Gastrocnemius medialis (tissue), 4 donors: ENCODE measurements at regions not wholly inside any gene's neighbourhood (a gene's known extent, or its start where the extent isn't known, plus 50 kb on each side); places are given as distances from the start of the nearest gene placed in this dataset.
"Not testable (repeated sequence)": the region's sequence is repeated elsewhere in the genome, so short reads cannot be mapped to it uniquely, and the experiment has no call there.

Source experiments
- ATAC-seq, 2 donors: fragments of 150-250 bp; one replicate each; pipeline ENCODE4 v1.9.1; 2016
- DNase-seq, 2 donors: peaks; one replicate each; pipeline ENCODE4 v3.0.0-alpha.2; 2019
- H3K27ac ChIP-seq, 4 donors: fragments of 200-600 bp; sonication (generic); 1 replicate in 1 of 4; 2 replicates in 3 of 4; pipeline ENCODE4 v1.5.1; 2016 to 2018; ENCODE audit warnings: mild to moderate bottlenecking in 2 of 4, moderate library complexity in 1 of 4
- H3K27me3 ChIP-seq, 3 donors: fragments of 200-600 bp; sonication (generic) in 2 of 3; 1 replicate in 1 of 3; 2 replicates in 2 of 3; pipeline versions ENCODE4 v1.5.1 to v1.6.0; 2016 to 2019; ENCODE audit warnings: mild to moderate bottlenecking in 1 of 3, moderate library complexity in 1 of 3
- H3K36me3 ChIP-seq, 2 donors: fragments of 200-600 bp; sonication (generic) in 1 of 2; one replicate each; pipeline ENCODE4 v1.5.1; 2017 to 2018
- H3K4me1 ChIP-seq, 2 donors: fragments of 200-600 bp; sonication (generic) in 1 of 2; one replicate each; pipeline ENCODE4 v1.5.1; 2016 to 2017; ENCODE audit warnings: mild to moderate bottlenecking in 2 of 2
- H3K4me3 ChIP-seq, 4 donors: fragments of 200-600 bp; sonication (generic) in 3 of 4; 1 replicate in 1 of 4; 2 replicates in 3 of 4; pipeline ENCODE4 v1.5.1; 2016 to 2019; ENCODE audit warnings: mild to moderate bottlenecking in 2 of 4
- H3K9me3 ChIP-seq, 3 donors: fragments of 200-600 bp; sonication (generic) in 2 of 3; 1 replicate in 1 of 3; 2 replicates in 2 of 3; pipeline ENCODE4 v1.5.1; 2016 to 2019
- POLR2A ChIP-seq, 2 donors: fragments of 450-650 bp; IDR thresholded peaks; one replicate each; pipeline ENCODE4 v1.6.1; 2017; ENCODE audit warnings: antibody characterized with exemption in 2 of 2, mild to moderate bottlenecking in 2 of 2, moderate library complexity in 2 of 2
- in situ Hi-C, 4 donors: fragments of 200-750 bp; cut with MboI; loops; one replicate each; pipeline versions ENCODE4 v1.15.0 to v1.8.0; 2017; ENCODE audit warnings: low sequenced_read_pairs in 4 of 4
- intact Hi-C: fragments of 100-400 bp; cut with DNase I; formaldehyde crosslinking; loops from one replicate; pipeline ENCODE4 v1.15.1; 2023; ENCODE audit warnings: low total_unique reads
- TF ChIP-seq, protein P1 (sequence below), 5 experiments: fragments of 450-650 bp in 3 of 5; fragments of 200-600 bp in 2 of 5; sonication (generic) in 2 of 5; IDR thresholded peaks in 4 of 5; conservative IDR thresholded peaks in 1 of 5; 1 replicate in 4 of 5; 2 replicates in 1 of 5; pipeline ENCODE4 v1.5.1; 2016 to 2019; ENCODE audit warnings: antibody characterized with exemption in 5 of 5, mild to moderate bottlenecking in 3 of 5, moderate library complexity in 3 of 5

- in situ Hi-C loops, result no loop called here
- H3K4me3 ChIP-seq, result no peak overlapping the region
Measured at GRCh38 chr2:35962585-35963146, 392.9 kb upstream of the CRIM1 start.

DNA sequence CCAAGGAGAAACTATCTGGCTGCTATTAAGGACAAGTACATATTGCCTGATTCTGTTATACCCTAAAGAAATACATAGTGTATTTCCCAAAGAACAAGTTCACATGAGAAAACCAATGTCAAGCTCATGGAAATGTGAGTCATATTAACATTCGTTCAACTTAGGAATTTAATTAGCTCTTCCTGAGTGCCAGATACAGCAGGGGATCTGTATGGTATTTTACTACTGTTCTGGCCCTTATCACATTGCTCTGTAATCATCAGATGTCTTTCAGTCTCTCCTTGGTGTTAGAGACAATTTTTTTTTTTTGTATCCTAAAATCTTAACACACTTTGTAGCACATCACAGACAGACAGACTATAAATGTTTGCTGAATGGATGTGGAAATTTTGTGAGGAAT is 395.0 kb upstream of the CRIM1 start:
- H3K27me3 ChIP-seq, result no peaks in the 10 kb centered on the region
- no peaks in the 10 kb centered on the region for H3K4me1 ChIP-seq
- ATAC-seq, result no peak
- no peak for DNase-seq
- no peaks in the 10 kb centered on the region for H3K36me3 ChIP-seq
- intact Hi-C loops, result no loop called here
- H3K9me3 ChIP-seq, result no peaks in the 10 kb centered on the region
- H3K27ac ChIP-seq, result no peak overlapping the region
- in situ Hi-C loops, result no loop called here
- TF ChIP-seq, protein P1, sequence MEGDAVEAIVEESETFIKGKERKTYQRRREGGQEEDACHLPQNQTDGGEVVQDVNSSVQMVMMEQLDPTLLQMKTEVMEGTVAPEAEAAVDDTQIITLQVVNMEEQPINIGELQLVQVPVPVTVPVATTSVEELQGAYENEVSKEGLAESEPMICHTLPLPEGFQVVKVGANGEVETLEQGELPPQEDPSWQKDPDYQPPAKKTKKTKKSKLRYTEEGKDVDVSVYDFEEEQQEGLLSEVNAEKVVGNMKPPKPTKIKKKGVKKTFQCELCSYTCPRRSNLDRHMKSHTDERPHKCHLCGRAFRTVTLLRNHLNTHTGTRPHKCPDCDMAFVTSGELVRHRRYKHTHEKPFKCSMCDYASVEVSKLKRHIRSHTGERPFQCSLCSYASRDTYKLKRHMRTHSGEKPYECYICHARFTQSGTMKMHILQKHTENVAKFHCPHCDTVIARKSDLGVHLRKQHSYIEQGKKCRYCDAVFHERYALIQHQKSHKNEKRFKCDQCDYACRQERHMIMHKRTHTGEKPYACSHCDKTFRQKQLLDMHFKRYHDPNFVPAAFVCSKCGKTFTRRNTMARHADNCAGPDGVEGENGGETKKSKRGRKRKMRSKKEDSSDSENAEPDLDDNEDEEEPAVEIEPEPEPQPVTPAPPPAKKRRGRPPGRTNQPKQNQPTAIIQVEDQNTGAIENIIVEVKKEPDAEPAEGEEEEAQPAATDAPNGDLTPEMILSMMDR (IDR thresholded peaks at IDR 0.05 in 4 of 5, conservative IDR thresholded peaks at IDR 0.05 in 1 of 5), result no peak
- no peak for TF ChIP-seq POLR2A (IDR thresholded peaks at IDR 0.05)
- no peak overlapping the region for H3K4me3 ChIP-seq

More at GRCh38 chr2:35962585-35963146, 392.9 kb upstream of the CRIM1 start:
- DNase-seq (no peak), ATAC-seq (no peak)
- intact Hi-C loops, result no loop called here
- Histone ChIP-seq H3K27ac (no peak overlapping the region), H3K4me1 (no peaks in the 10 kb centered on the region), H3K9me3 (no peaks in the 10 kb centered on the region), H3K36me3 (no peaks in the 10 kb centered on the region), H3K27me3 (no peaks in the 10 kb centered on the region)
- TF ChIP-seq, protein P1 (IDR thresholded peaks at IDR 0.05 in 4 of 5, conservative IDR thresholded peaks at IDR 0.05 in 1 of 5), result no peak

- H3K9me3 ChIP-seq, in situ Hi-C loops, H3K4me1 ChIP-seq, H3K4me3 ChIP-seq, DNase-seq, H3K27ac ChIP-seq, ATAC-seq, intact Hi-C loops, H3K27me3 ChIP-seq, H3K36me3 ChIP-seq: not testable (repeated sequence)
Measured at GRCh38 chr2:35957053-35957452, 398.5 kb upstream of the CRIM1 start.

- H3K27ac ChIP-seq, result no peak overlapping the region
- no peaks in the 10 kb centered on the region for H3K9me3 ChIP-seq
- intact Hi-C loops, result no loop called here
- H3K4me1 ChIP-seq, result no peaks in the 10 kb centered on the region
- ATAC-seq, result no peak
- no peak for DNase-seq
- no peak overlapping the region for H3K4me3 ChIP-seq
- no peak for TF ChIP-seq POLR2A (IDR thresholded peaks at IDR 0.05)
- TF ChIP-seq, protein P1 (IDR thresholded peaks at IDR 0.05 in 4 of 5, conservative IDR thresholded peaks at IDR 0.05 in 1 of 5), result no peak
- no peaks in the 10 kb centered on the region for H3K36me3 ChIP-seq
- H3K27me3 ChIP-seq, result no peaks in the 10 kb centered on the region
- in situ Hi-C loops, result no loop called here
Measured at GRCh38 chr2:35946478-35946877, 409.1 kb upstream of the CRIM1 start.

GRCh38 chr2:35938838-35939237 is 416.7 kb upstream of the CRIM1 start:
- no peak for ATAC-seq
- no peak overlapping the region for H3K4me3 ChIP-seq
- intact Hi-C loops, result no loop called here

More at GRCh38 chr2:35938838-35939237, 416.7 kb upstream of the CRIM1 start:
- in situ Hi-C loops, result no loop called here
- Histone ChIP-seq H3K36me3 (no peaks in the 10 kb centered on the region), H3K27me3 (no peaks in the 10 kb centered on the region), H3K4me1 (no peaks in the 10 kb centered on the region), H3K27ac (no peak overlapping the region), H3K9me3 (no peaks in the 10 kb centered on the region)
- DNase-seq, result no peak
- TF ChIP-seq, protein P1 (IDR thresholded peaks at IDR 0.05 in 4 of 5, conservative IDR thresholded peaks at IDR 0.05 in 1 of 5), result no peak
- TF ChIP-seq POLR2A (IDR thresholded peaks at IDR 0.05), result no peak
